HepG2 (cell line): ENCODE measurements at regions not wholly inside any gene's neighbourhood (a gene's known extent, or its start where the extent isn't known, plus 50 kb on each side); places are given as distances from the start of the nearest gene placed in this dataset.

Experiments
- CBX5 ChIP-seq: sonication (generic); formaldehyde crosslinking; IDR thresholded peaks from 2 replicates; pipeline ENCODE4 v1.4.0; 2020; ENCODE audit warnings: missing genetic modification reagents, borderline replicate concordance
- ESRRA ChIP-seq: sonication (generic); formaldehyde crosslinking; IDR thresholded peaks from 2 replicates; pipeline ENCODE4 v1.5.1; 2020; ENCODE audit warnings: mild to moderate bottlenecking, low read depth, missing genetic modification reagents
- HIVEP1 ChIP-seq: sonication (generic); formaldehyde crosslinking; IDR thresholded peaks from 2 replicates; pipeline ENCODE4 v1.4.0; 2020; ENCODE audit warnings: mild to moderate bottlenecking, missing genetic modification reagents
- KLF6 ChIP-seq: IDR thresholded peaks from 2 replicates; pipeline ENCODE4 v1.8.0; 2016; ENCODE audit warnings: missing biosample characterization, missing genetic modification reagents
- PAF1 ChIP-seq: IDR thresholded peaks from 2 replicates; pipeline ENCODE4 v1.6.1; 2016; ENCODE audit warnings: missing genetic modification reagents, missing compliant biosample characterization
- PCBP2 ChIP-seq: fragments of 200-400 bp; formaldehyde crosslinking; optimal IDR thresholded peaks from 2 replicates; pipeline ENCODE3; 2018; ENCODE audit warnings: low read length, low read depth; ENCODE audit not compliant: poor library complexity, severe bottlenecking
- TAF1 ChIP-seq: sonication (generic); formaldehyde crosslinking; IDR thresholded peaks from 2 replicates; pipeline ENCODE4 v1.4.0; 2020; ENCODE audit warnings: missing genetic modification reagents
- TEAD3 ChIP-seq: optimal IDR thresholded peaks from 2 replicates; pipeline ENCODE3; 2016; ENCODE audit warnings: borderline replicate concordance
- TF ChIP-seq, protein P1 (sequence below): IDR thresholded peaks from 2 replicates; pipeline ENCODE4 v1.6.1; 2016; ENCODE audit warnings: low read depth, borderline replicate concordance
- TF ChIP-seq, protein P2 (sequence below), 2 experiments: IDR thresholded peaks; 2 replicates each; pipeline ENCODE4 v1.6.1; 2011 to 2012; ENCODE audit warnings: low read length in 2 of 2, borderline replicate concordance in 1 of 2, low read depth in 1 of 2, mild to moderate bottlenecking in 1 of 2, moderate library complexity in 1 of 2
- TF ChIP-seq, protein P3 (sequence below): sonication (generic); formaldehyde crosslinking; IDR thresholded peaks from 2 replicates; pipeline ENCODE4 v1.4.0; 2020; ENCODE audit warnings: missing genetic modification reagents, mild to moderate bottlenecking, borderline replicate concordance
- TF ChIP-seq, protein P4 (sequence below): IDR thresholded peaks from 2 replicates; pipeline ENCODE4 v1.6.1; 2016

DNA sequence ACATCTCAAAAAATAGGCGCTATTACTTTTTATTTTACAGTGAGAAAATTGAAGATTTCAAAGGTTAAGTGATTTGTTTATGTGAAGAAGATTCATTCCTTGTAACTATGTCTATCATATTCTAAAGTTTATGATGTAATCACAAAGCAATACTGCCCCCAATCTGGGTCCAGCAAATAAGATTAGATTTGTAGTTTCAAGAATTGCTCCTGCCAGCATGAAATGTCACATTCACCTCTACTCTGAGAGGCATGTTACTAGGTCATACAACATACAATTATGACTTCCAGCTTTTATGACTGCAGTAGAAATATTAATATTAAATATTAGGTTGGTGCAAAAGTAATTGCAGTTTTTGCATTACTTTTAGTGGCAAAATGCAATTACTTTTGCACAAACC, 976.2 kb downstream of the FSTL5 start:
- TF ChIP-seq TAF1 (CRISPR knock-in tag) (no peak), KLF6 (no peak), PCBP2 (no peak), CBX5 (CRISPR knock-in tag) (no peak), HIVEP1 (CRISPR knock-in tag) (no peak), PAF1 (CRISPR knock-in tag) (no peak), TEAD3 (CRISPR knock-in tag) (no peak), ESRRA (CRISPR knock-in tag) (no peak)
- TF ChIP-seq, protein P1, sequence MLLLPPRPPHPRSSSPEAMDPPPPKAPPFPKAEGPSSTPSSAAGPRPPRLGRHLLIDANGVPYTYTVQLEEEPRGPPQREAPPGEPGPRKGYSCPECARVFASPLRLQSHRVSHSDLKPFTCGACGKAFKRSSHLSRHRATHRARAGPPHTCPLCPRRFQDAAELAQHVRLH (CRISPR knock-in tag), result no peak
- TF ChIP-seq, protein P2, sequence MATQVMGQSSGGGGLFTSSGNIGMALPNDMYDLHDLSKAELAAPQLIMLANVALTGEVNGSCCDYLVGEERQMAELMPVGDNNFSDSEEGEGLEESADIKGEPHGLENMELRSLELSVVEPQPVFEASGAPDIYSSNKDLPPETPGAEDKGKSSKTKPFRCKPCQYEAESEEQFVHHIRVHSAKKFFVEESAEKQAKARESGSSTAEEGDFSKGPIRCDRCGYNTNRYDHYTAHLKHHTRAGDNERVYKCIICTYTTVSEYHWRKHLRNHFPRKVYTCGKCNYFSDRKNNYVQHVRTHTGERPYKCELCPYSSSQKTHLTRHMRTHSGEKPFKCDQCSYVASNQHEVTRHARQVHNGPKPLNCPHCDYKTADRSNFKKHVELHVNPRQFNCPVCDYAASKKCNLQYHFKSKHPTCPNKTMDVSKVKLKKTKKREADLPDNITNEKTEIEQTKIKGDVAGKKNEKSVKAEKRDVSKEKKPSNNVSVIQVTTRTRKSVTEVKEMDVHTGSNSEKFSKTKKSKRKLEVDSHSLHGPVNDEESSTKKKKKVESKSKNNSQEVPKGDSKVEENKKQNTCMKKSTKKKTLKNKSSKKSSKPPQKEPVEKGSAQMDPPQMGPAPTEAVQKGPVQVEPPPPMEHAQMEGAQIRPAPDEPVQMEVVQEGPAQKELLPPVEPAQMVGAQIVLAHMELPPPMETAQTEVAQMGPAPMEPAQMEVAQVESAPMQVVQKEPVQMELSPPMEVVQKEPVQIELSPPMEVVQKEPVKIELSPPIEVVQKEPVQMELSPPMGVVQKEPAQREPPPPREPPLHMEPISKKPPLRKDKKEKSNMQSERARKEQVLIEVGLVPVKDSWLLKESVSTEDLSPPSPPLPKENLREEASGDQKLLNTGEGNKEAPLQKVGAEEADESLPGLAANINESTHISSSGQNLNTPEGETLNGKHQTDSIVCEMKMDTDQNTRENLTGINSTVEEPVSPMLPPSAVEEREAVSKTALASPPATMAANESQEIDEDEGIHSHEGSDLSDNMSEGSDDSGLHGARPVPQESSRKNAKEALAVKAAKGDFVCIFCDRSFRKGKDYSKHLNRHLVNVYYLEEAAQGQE (IDR thresholded peaks at IDR 0.05; ENCODE audit: borderline replicate concordance in 1 of 2, low read depth in 1 of 2, low read length in 2 of 2), result no peak
- TF ChIP-seq, protein P3, sequence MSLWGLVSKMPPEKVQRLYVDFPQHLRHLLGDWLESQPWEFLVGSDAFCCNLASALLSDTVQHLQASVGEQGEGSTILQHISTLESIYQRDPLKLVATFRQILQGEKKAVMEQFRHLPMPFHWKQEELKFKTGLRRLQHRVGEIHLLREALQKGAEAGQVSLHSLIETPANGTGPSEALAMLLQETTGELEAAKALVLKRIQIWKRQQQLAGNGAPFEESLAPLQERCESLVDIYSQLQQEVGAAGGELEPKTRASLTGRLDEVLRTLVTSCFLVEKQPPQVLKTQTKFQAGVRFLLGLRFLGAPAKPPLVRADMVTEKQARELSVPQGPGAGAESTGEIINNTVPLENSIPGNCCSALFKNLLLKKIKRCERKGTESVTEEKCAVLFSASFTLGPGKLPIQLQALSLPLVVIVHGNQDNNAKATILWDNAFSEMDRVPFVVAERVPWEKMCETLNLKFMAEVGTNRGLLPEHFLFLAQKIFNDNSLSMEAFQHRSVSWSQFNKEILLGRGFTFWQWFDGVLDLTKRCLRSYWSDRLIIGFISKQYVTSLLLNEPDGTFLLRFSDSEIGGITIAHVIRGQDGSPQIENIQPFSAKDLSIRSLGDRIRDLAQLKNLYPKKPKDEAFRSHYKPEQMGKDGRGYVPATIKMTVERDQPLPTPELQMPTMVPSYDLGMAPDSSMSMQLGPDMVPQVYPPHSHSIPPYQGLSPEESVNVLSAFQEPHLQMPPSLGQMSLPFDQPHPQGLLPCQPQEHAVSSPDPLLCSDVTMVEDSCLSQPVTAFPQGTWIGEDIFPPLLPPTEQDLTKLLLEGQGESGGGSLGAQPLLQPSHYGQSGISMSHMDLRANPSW, result no peak
- TF ChIP-seq, protein P4, sequence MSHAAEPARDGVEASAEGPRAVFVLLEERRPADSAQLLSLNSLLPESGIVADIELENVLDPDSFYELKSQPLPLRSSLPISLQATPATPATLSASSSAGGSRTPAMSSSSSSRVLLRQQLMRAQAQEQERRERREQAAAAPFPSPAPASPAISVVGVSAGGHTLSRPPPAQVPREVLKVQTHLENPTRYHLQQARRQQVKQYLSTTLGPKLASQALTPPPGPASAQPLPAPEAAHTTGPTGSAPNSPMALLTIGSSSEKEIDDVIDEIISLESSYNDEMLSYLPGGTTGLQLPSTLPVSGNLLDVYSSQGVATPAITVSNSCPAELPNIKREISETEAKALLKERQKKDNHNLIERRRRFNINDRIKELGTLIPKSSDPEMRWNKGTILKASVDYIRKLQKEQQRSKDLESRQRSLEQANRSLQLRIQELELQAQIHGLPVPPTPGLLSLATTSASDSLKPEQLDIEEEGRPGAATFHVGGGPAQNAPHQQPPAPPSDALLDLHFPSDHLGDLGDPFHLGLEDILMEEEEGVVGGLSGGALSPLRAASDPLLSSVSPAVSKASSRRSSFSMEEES (CRISPR knock-in tag), result no peak
